Panc1 (cell line): ENCODE measurements at regions not wholly inside any gene's neighbourhood (a gene's known extent, or its start where the extent isn't known, plus 50 kb on each side); places are given as distances from the start of the nearest gene placed in this dataset.

ENCODE experiments used
- POLR2AphosphoS5 ChIP-seq: IDR thresholded peaks from 2 replicates; pipeline ENCODE4 v1.6.1; 2012; ENCODE audit warnings: mild to moderate bottlenecking, low read depth, low read length, moderate library complexity
- TF ChIP-seq, protein P1 (sequence below): fragments of 450-650 bp; IDR thresholded peaks from 2 replicates; pipeline ENCODE4 v1.5.1; 2017; ENCODE audit warnings: mild to moderate bottlenecking
- TF ChIP-seq, protein P2 (sequence below), 2 experiments: IDR thresholded peaks; 2 replicates each; pipeline ENCODE4 v1.6.1; 2011 to 2012; ENCODE audit warnings: low read depth in 2 of 2, control low read depth in 1 of 2, low read length in 1 of 2, mild to moderate bottlenecking in 1 of 2, moderate library complexity in 1 of 2; ENCODE audit not compliant: insufficient read depth in 1 of 2

DNA sequence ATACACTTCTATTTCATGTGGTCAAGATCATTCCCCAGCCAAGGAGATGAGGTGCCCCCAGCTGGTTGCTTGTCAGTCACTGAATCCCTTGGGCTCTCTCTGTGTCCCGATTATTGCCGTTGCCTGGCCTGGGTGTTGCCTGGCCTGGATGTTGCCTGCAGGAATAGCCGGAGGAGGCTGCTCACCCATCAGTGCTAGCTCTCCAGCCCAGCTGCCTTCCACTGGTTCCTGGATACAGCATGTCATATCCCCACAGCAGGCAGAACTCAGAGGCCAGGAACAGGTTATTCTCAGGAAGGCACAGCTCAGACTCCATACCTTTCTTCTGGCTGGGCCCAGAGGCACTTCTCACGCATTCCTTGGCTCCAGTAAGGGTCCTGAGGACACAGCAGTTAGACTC, 542.1 kb upstream of the MGMT start:
- TF ChIP-seq, protein P1, sequence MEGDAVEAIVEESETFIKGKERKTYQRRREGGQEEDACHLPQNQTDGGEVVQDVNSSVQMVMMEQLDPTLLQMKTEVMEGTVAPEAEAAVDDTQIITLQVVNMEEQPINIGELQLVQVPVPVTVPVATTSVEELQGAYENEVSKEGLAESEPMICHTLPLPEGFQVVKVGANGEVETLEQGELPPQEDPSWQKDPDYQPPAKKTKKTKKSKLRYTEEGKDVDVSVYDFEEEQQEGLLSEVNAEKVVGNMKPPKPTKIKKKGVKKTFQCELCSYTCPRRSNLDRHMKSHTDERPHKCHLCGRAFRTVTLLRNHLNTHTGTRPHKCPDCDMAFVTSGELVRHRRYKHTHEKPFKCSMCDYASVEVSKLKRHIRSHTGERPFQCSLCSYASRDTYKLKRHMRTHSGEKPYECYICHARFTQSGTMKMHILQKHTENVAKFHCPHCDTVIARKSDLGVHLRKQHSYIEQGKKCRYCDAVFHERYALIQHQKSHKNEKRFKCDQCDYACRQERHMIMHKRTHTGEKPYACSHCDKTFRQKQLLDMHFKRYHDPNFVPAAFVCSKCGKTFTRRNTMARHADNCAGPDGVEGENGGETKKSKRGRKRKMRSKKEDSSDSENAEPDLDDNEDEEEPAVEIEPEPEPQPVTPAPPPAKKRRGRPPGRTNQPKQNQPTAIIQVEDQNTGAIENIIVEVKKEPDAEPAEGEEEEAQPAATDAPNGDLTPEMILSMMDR: no peak
- TF ChIP-seq POLR2AphosphoS5: no peak
- TF ChIP-seq, protein P2, sequence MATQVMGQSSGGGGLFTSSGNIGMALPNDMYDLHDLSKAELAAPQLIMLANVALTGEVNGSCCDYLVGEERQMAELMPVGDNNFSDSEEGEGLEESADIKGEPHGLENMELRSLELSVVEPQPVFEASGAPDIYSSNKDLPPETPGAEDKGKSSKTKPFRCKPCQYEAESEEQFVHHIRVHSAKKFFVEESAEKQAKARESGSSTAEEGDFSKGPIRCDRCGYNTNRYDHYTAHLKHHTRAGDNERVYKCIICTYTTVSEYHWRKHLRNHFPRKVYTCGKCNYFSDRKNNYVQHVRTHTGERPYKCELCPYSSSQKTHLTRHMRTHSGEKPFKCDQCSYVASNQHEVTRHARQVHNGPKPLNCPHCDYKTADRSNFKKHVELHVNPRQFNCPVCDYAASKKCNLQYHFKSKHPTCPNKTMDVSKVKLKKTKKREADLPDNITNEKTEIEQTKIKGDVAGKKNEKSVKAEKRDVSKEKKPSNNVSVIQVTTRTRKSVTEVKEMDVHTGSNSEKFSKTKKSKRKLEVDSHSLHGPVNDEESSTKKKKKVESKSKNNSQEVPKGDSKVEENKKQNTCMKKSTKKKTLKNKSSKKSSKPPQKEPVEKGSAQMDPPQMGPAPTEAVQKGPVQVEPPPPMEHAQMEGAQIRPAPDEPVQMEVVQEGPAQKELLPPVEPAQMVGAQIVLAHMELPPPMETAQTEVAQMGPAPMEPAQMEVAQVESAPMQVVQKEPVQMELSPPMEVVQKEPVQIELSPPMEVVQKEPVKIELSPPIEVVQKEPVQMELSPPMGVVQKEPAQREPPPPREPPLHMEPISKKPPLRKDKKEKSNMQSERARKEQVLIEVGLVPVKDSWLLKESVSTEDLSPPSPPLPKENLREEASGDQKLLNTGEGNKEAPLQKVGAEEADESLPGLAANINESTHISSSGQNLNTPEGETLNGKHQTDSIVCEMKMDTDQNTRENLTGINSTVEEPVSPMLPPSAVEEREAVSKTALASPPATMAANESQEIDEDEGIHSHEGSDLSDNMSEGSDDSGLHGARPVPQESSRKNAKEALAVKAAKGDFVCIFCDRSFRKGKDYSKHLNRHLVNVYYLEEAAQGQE (IDR thresholded peaks at IDR 0.05; ENCODE audit: insufficient read depth in 1 of 2, low read depth in 2 of 2, low read length in 1 of 2): no peak
